GM12878 (cell line): ENCODE measurements at regions not wholly inside any gene's neighbourhood (a gene's known extent, or its start where the extent isn't known, plus 50 kb on each side); places are given as distances from the start of the nearest gene placed in this dataset.

Source experiments
- ATAC-seq: fragments of 200-7000 bp; cut with Tn5 transposase; 3 replicates; pipeline ENCODE4 v1.9.1; 2020; ENCODE audit warnings: mild to moderate bottlenecking, moderate library complexity
- BruUV-seq: library from RNA; stranded (reverse); fragments of 400-500 nt; replicated peaks from 2 replicates; lab custom pipeline; 2021; lab: Mats Ljungman, UMichigan
- CTCF ChIA-PET: fragments of 300-600 bp; sonication (Branson Sonifier 250); formaldehyde crosslinking; extraction: SDS; loops from one replicate; lab custom pipeline; 2021; ENCODE audit warnings: inconsistent platforms; lab: Yijun Ruan, JAX
- POLR2A ChIA-PET: fragments of 350-600 bp; formaldehyde crosslinking; extraction: SDS; loops from one replicate; lab custom pipeline; 2021; ENCODE audit warnings: inconsistent platforms; lab: Charles Lee
- RAD21 ChIA-PET: fragments of 300-600 bp; sonication (Branson Sonifier 250); formaldehyde crosslinking; loops from one replicate; lab custom pipeline; 2023; ENCODE audit warnings: antibody characterized with exemption; ENCODE audit not compliant: unreplicated experiment; lab: Charles Lee
- SMC1A ChIA-PET: fragments of 300-600 bp; sonication (Branson Sonifier 250); formaldehyde crosslinking; loops from one replicate; lab custom pipeline; 2023; ENCODE audit not compliant: unreplicated experiment, uncharacterized antibody; lab: Charles Lee
- DNase-seq: peaks from one replicate; pipeline ENCODE4 v3.0.0-alpha.2; 2011; ENCODE audit warnings: low read depth, low spot score
- FAIRE-seq: peaks from 3 replicates; lab custom pipeline; 2011; peaks lifted over from hg19 to GRCh38; lab: Jason Lieb, UNC
- H2AFZ ChIP-seq: 2 replicates; pipeline ENCODE4 v1.6.0; 2011; ENCODE audit warnings: low read depth, low read length, control low read depth; ENCODE audit not compliant: control insufficient read depth
- H3K27ac ChIP-seq: 2 replicates; pipeline ENCODE4 v1.5.1; 2011; ENCODE audit warnings: control low read depth; ENCODE audit not compliant: control insufficient read depth, insufficient read depth
- H3K27me3 ChIP-seq, 2 experiments: replicated peaks in 1 of 2; 2 replicates each; pipeline versions ENCODE4 v1.6.0 to v1.6.1; 2011; ENCODE audit warnings: low read length in 1 of 2; ENCODE audit not compliant: control insufficient read depth in 2 of 2, insufficient read depth in 2 of 2
- H3K36me3 ChIP-seq, 2 experiments: 2 replicates each; pipeline ENCODE4 v1.5.1; 2011; ENCODE audit warnings: low read length in 1 of 2; ENCODE audit not compliant: control insufficient read depth in 2 of 2, insufficient read depth in 2 of 2
- H3K4me1 ChIP-seq: 2 replicates; pipeline ENCODE4 v1.6.1; 2011; ENCODE audit warnings: mild to moderate bottlenecking, low read length, moderate library complexity, mixed read lengths; ENCODE audit not compliant: control insufficient read depth, insufficient read depth
- H3K4me2 ChIP-seq: 2 replicates; pipeline ENCODE4 v1.6.0; 2011; ENCODE audit warnings: control low read depth; ENCODE audit not compliant: control insufficient read depth, insufficient read depth
- H3K4me3 ChIP-seq: fragments of 200-600 bp; sonication (generic); 2 replicates; pipeline ENCODE4 v1.5.1; 2016
- H3K79me2 ChIP-seq: 2 replicates; pipeline ENCODE4 v1.6.0; 2011; ENCODE audit warnings: low read length; ENCODE audit not compliant: control insufficient read depth, insufficient read depth
- H3K9ac ChIP-seq: 2 replicates; pipeline ENCODE4 v1.8.0; 2011; ENCODE audit warnings: low read length, control low read depth, mixed read lengths; ENCODE audit not compliant: control insufficient read depth, insufficient read depth
- H3K9me3 ChIP-seq: replicated peaks from 3 replicates; pipeline ENCODE4 v1.5.1; 2011; ENCODE audit warnings: mild to moderate bottlenecking, low read length; ENCODE audit not compliant: control insufficient read depth, insufficient read depth
- H4K20me1 ChIP-seq: 2 replicates; pipeline ENCODE4 v1.6.0; 2011; ENCODE audit not compliant: control insufficient read depth, insufficient read depth
- ASH2L ChIP-seq: fragments of 300-600, 200-600 bp; sonication (generic); IDR thresholded peaks from 2 replicates; pipeline ENCODE4 v1.6.1; 2017; ENCODE audit warnings: low read depth, mild to moderate bottlenecking, borderline replicate concordance
- ATF3 ChIP-seq: IDR thresholded peaks from 2 replicates; pipeline ENCODE4 v1.6.1; 2011; ENCODE audit warnings: low read depth, mild to moderate bottlenecking, low read length, moderate library complexity, borderline replicate concordance; ENCODE audit errors: extremely low read depth
- DPF2 ChIP-seq: fragments of 450-650 bp; IDR thresholded peaks from 2 replicates; pipeline ENCODE4 v1.6.1; 2017; ENCODE audit warnings: mild to moderate bottlenecking
- EP300 ChIP-seq, 2 experiments: fragments of 150-350 bp in 1 of 2; IDR thresholded peaks; 2 replicates each; pipeline ENCODE4 v1.6.1; 2011 to 2012; ENCODE audit warnings: low read depth in 2 of 2, low read length in 2 of 2, borderline replicate concordance in 1 of 2, improper control_type of control experiment in 1 of 2, inconsistent platforms in 1 of 2; ENCODE audit not compliant: control insufficient read depth in 1 of 2
- ETV6 ChIP-seq, 2 experiments: fragments of 450-650 bp in 1 of 2; IDR thresholded peaks in 1 of 2; conservative IDR thresholded peaks in 1 of 2; 2 replicates each; pipeline ENCODE4 v1.6.1; 2014; ENCODE audit warnings: antibody characterized with exemption in 1 of 2, borderline replicate concordance in 1 of 2, low read depth in 1 of 2, mild to moderate bottlenecking in 1 of 2, moderate library complexity in 1 of 2
- MXI1 ChIP-seq: fragments of 150-350 bp; IDR thresholded peaks from 2 replicates; pipeline ENCODE4 v1.6.1; 2011; ENCODE audit warnings: low read depth, mild to moderate bottlenecking, inconsistent platforms, low read length, improper control_type of control experiment
- NR2F1 ChIP-seq: fragments of 450-650 bp; conservative IDR thresholded peaks from 2 replicates; pipeline ENCODE4 v1.6.1; 2017; ENCODE audit warnings: mild to moderate bottlenecking
- PAX5 ChIP-seq: IDR thresholded peaks from 2 replicates; pipeline ENCODE4 v1.6.1; 2011; ENCODE audit warnings: low read depth, low read length, borderline replicate concordance
- RCOR1 ChIP-seq: conservative IDR thresholded peaks from 2 replicates; pipeline ENCODE4 v1.6.1; 2012; ENCODE audit warnings: low read depth, low read length, improper control_type of control experiment
- SIX5 ChIP-seq: IDR thresholded peaks from 2 replicates; pipeline ENCODE4 v1.6.1; 2011; ENCODE audit warnings: mild to moderate bottlenecking, low read depth, low read length, moderate library complexity; ENCODE audit not compliant: severe bottlenecking
- SMC3 ChIP-seq: IDR thresholded peaks from 2 replicates; pipeline ENCODE4 v1.6.1; 2011; ENCODE audit warnings: low read length, improper control_type of control experiment, borderline replicate concordance
- STAT3 ChIP-seq: IDR thresholded peaks from 2 replicates; pipeline ENCODE4 v1.6.1; 2011; ENCODE audit warnings: low read depth, low read length, improper control_type of control experiment
- SUZ12 ChIP-seq: fragments of 200-600 bp; sonication (generic); IDR thresholded peaks from one replicate; pipeline ENCODE4 v1.6.1; 2018; ENCODE audit warnings: antibody characterized with exemption, mild to moderate bottlenecking; ENCODE audit not compliant: unreplicated experiment
- TCF12 ChIP-seq: IDR thresholded peaks from 2 replicates; pipeline ENCODE4 v1.6.1; 2011; ENCODE audit warnings: low read depth, mild to moderate bottlenecking, low read length
- ZNF592 ChIP-seq: fragments of 450-650 bp; IDR thresholded peaks from 2 replicates; pipeline ENCODE4 v1.6.1; 2017; ENCODE audit warnings: mild to moderate bottlenecking, moderate library complexity
- WGBS: methylation state at CpG from one replicate; pipeline ENCODE4 v1.1.6; 2016; ENCODE audit warnings: low lambda C conversion rate; ENCODE audit not compliant: insufficient replicate concordance, insufficient coverage; ENCODE audit errors: missing lambda C conversion rate; 5-methylcytosine and 5-hydroxymethylcytosine counted together
- in situ Hi-C: fragments of 300-500 bp; cut with MboI; formaldehyde crosslinking; loops from 9 replicates; pipeline ENCODE4 v1.14.3; 2018; ENCODE audit warnings: mixed read lengths
- intact Hi-C: fragments of 100-400 bp; cut with micrococcal nuclease; formaldehyde crosslinking; loops from one replicate; pipeline ENCODE4 v1.14.2; 2022; ENCODE audit not compliant: unreplicated experiment

GRCh38 chr3:192077795-192078497 is 617.0 kb downstream of the PYDC2 start:
- DNase-seq (no peak), ATAC-seq (no peak)
- no peaks in the 10 kb centered on the region for H3K36me3 ChIP-seq
- H2AFZ ChIP-seq: no peak overlapping the region
- CTCF ChIA-PET: interaction anchor here (0.9 kb wide), 1 partner anchor 11 kb away, joined by 4 read pairs; no protein-coding TSS in a partner anchor
- WGBS: 55% methylated on average over 5 of the region's 5 CpGs
- peaks cover 10% of the 10 kb centered on the region for H3K4me1 ChIP-seq
- no peak overlapping the region for H3K27ac ChIP-seq
- RAD21 ChIA-PET: no interaction called here
- no peak overlapping the region for H3K4me2 ChIP-seq
- TF ChIP-seq DPF2 (no peak), MXI1 (no peak), NR2F1 (no peak), ZNF592 (no peak), EP300 (IDR thresholded peaks at IDR 0.05; ENCODE audit: borderline replicate concordance in 1 of 2, control insufficient read depth in 1 of 2, low read depth in 2 of 2, low read length in 2 of 2) (no peak), PAX5 (no peak), ETV6 (conservative IDR thresholded peaks at IDR 0.05 in 1 of 2, IDR thresholded peaks at IDR 0.05 in 1 of 2; ENCODE audit: borderline replicate concordance in 1 of 2, low read depth in 1 of 2) (no peak), SIX5 (no peak), STAT3 (no peak), ATF3 (no peak), ASH2L (no peak), TCF12 (no peak), SMC3 (no peak), RCOR1 (no peak), SUZ12 (no peak)
- TF ChIP-seq, all 136 proteins: peak for 0
- Histone ChIP-seq H3K27me3 (no peaks in the 10 kb centered on the region), H4K20me1 (no peaks in the 10 kb centered on the region), H3K9ac (no peak overlapping the region), H3K9me3 (no peaks in the 10 kb centered on the region), H3K79me2 (no peaks in the 10 kb centered on the region), H3K4me3 (no peak overlapping the region)
- POLR2A ChIA-PET: no interaction called here
- in situ Hi-C loops: no loop called here
- FAIRE-seq: no peak
- intact Hi-C loops: no loop called here
- SMC1A ChIA-PET: interaction anchor here (1.1 to 1.5 kb wide), 3 partner anchors 11 to 39 kb away, joined by 3 to 4 read pairs (median 3); no protein-coding TSS in a partner anchor
- no TSS peak for BruUV-seq
